SK-N-MC (cell line): ENCODE measurements at regions not wholly inside any gene's neighbourhood (a gene's known extent, or its start where the extent isn't known, plus 50 kb on each side); places are given as distances from the start of the nearest gene placed in this dataset.
A peak's percentile ranks its signal among the peaks of the same experiment; 100 is the strongest.
"Not testable (repeated sequence)": the region's sequence is repeated elsewhere in the genome, so short reads cannot be mapped to it uniquely, and the experiment has no call there.

Experiments
- DNase-seq: peaks from one replicate; pipeline ENCODE4 v3.0.0-alpha.2; 2011; ENCODE audit warnings: low read depth, low spot score
- H3K27ac ChIP-seq: fragments of 200-600 bp; sonication (generic); 2 replicates; pipeline ENCODE4 v1.5.1; 2016; ENCODE audit warnings: mixed run types
- H3K36me3 ChIP-seq: fragments of 200-600 bp; sonication (generic); 2 replicates; pipeline ENCODE4 v1.6.1; 2017; ENCODE audit warnings: antibody characterized with exemption, low read length, mixed read lengths; ENCODE audit not compliant: insufficient read depth
- H3K4me3 ChIP-seq: fragments of 200-600 bp; sonication (generic); 2 replicates; pipeline ENCODE4 v1.5.1; 2016
- H3K9ac ChIP-seq: fragments of 200-600 bp; sonication (generic); 2 replicates; pipeline ENCODE4 v1.8.0; 2017; ENCODE audit warnings: mixed run types, mixed read lengths; ENCODE audit not compliant: insufficient read length
- H3K9me3 ChIP-seq: fragments of 200-600 bp; sonication (generic); 2 replicates; pipeline ENCODE4 v1.6.1; 2017; ENCODE audit warnings: low read depth, mild to moderate bottlenecking, antibody characterized with exemption, low read length, moderate library complexity, mixed read lengths
- EZH2 ChIP-seq: fragments of 200-600 bp; sonication (generic); IDR thresholded peaks from one replicate; pipeline ENCODE4 v1.6.1; 2017; ENCODE audit warnings: antibody characterized with exemption
- FOXP2 ChIP-seq: optimal IDR thresholded peaks from 2 replicates; pipeline ENCODE3; 2011; ENCODE audit warnings: mild to moderate bottlenecking, moderate library complexity; ENCODE audit not compliant: insufficient read depth; ENCODE audit errors: extremely low read length, control extremely low read depth
- POLR2AphosphoS5 ChIP-seq: IDR thresholded peaks from 2 replicates; pipeline ENCODE4 v1.6.1; 2012; ENCODE audit warnings: mild to moderate bottlenecking, low read depth, low read length, borderline replicate concordance

DNA sequence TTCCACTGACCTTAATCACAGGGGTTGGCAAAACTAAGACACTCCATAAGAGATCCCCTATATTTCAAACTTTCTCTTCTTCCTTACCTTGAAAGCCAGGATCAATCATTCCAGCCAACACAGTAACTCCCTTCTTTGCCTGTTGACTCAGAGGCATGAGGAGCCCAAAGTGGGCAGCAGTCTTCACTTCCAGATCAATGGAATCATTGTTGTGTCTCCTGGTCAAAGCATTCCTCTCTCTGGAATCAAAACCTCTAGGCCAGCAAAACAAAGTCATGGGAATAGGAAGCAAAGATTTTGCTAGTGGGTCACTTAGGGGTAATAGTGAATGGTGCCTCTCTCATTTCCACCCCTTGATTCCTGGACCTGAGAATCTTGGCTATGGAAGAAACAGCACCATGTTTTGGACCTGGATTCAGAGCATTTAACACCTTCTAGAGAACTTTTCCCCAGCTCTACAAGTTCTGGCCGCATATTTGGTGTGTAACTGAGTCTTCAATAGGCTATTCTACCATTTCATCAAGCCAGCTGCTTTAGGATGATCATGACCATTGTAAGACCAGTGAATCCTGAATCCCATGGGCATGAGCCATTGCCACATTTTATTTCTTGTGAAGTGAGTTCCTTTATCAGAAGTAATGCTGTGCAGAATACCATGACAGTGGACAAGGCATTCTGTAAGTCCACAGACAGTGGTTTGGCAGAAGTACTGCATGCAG, 65.7 kb upstream of the SERPINE2 start:
- H3K27ac ChIP-seq = no peak overlapping the region
- no peak for TF ChIP-seq POLR2AphosphoS5
- TF ChIP-seq FOXP2 = no peak
- no peak for TF ChIP-seq EZH2
- no peak overlapping the region for H3K9ac ChIP-seq
- H3K9me3 ChIP-seq = no peaks in the 10 kb centered on the region
- no peak overlapping the region for H3K4me3 ChIP-seq
- no peaks in the 10 kb centered on the region for H3K36me3 ChIP-seq
- no peak for DNase-seq

DNA sequence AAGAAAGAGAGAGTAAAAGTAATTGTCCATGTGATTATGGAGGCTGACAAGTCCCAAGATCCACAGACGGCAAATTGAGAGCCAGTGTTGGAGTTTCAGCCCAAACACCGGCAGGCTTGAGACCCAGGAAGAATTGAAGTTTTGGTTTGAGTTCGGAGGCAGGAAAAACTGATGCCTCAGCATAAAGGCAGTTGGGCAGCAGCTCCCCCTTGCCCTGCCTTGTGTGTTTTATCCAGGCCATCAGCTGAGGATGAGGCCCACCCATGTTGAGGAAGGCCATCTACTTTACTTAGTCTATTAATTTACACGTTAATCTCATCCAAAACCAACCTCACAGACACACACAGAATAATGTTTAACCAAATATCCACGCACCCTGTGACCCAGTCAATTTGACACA, 64.6 kb upstream of the SERPINE2 start:
- Histone ChIP-seq H3K36me3 (no peaks in the 10 kb centered on the region), H3K4me3 (no peak overlapping the region), H3K9ac (no peak overlapping the region), H3K27ac (no peak overlapping the region), H3K9me3 (no peaks in the 10 kb centered on the region)
- no peak for DNase-seq
- TF ChIP-seq EZH2 (no peak), FOXP2 (no peak), POLR2AphosphoS5 (no peak)

DNA sequence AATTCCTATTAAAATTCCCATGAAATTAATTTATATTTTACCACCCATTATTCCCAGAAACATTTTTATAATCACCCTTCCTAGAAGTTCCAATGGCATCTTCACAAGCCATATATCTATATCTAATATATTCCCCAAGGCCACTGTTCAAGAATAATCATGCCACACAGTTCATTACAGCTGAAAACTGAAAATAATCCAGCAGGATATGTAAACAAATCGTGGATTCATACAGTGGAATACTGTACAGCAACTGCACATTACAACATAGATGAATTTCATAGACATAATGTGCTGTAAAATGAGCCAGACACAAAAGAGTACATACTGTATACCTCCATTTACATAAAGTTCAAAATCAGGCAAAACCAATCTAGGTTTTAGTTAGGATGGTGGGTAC, 63.9 kb upstream of the SERPINE2 start:
- TF ChIP-seq FOXP2 (no peak), POLR2AphosphoS5 (no peak), EZH2 (no peak)
- no peak for DNase-seq
- no peak overlapping the region for H3K27ac ChIP-seq
- H3K4me3 ChIP-seq = no peak overlapping the region
- no peak overlapping the region for H3K9ac ChIP-seq
- no peaks in the 10 kb centered on the region for H3K9me3 ChIP-seq
- no peaks in the 10 kb centered on the region for H3K36me3 ChIP-seq

DNA sequence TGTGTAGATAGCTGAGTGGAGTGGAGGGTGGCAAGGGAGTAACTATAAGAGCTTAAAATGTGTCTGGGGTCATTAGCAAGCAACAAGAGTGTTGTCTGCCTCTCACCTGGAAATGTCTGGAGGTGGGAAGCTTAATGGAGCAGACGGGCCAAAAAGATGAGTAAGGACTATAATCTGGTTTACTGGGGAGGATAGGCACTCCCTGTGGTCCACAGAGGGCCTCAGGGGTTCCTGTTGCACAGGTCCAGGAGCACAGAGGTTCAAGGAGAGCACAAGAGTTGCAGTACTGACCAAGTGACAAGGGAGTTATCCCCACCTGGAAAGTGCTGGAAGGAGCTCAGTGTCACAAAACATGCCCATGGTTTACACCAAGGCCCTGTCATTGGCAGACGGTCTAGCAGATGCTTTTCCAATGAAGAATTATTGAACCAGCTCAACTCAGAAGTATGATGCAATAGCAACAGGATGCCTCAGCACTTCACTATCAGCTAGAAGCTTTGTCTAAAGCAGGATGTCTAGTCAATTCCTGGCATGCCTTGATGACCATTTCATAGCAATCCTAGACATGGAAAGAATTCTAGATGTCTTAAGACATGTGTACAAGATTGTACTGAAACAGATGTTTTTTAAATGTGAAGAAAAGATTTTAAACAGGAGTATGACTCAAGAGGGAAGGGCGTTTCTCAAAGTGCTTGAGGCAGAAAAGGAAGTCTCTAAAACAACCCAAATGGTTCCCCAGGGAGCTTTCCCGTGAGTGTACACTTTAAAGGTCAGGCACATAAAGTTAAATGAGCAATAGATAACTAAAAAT, 62.9 kb upstream of the SERPINE2 start:
- Histone ChIP-seq H3K9me3 (no peaks in the 10 kb centered on the region), H3K4me3 (no peak overlapping the region), H3K36me3 (no peaks in the 10 kb centered on the region), H3K9ac (no peak overlapping the region), H3K27ac (no peak overlapping the region)
- TF ChIP-seq FOXP2 = no peak
- TF ChIP-seq POLR2AphosphoS5 = no peak
- TF ChIP-seq EZH2 = no peak
- DNase-seq = peak; percentile 66

DNA sequence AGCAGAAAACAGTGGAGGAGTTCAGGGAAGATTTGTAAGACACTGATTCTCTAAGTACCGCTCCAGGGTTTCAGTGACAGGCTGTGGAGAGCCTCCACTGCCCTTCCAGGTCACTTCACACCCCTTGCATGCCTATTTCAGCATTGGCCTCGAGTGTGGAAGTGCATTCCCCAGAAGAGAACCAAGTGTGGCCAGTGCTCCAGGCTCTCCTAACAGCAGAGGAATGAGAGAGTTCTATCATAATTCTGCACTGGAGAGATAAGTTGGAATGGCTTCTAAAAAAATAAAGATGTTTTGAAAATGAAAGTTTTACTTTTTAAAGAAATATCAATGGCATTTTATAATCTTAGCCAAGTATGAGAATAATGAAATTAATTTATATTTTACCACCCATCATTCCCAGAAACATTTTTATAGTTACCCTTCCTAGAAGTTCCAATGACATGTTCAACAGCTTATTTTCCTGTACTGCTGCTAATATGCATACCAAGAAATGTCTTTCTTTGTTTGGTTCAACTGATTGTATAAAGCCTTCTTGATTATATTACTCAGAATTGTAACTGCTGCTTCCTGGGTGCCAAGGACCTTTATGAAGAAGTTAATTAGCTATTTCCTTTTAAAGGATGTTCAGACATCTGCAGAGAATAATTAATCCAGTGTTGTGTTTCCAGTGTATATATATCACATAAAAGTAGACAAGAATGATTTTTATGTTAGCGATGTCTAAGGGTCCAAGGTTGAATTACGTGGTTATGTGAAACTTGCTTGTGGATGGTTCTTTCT, 61.0 kb upstream of the SERPINE2 start:
- Histone ChIP-seq H3K36me3 (no peaks in the 10 kb centered on the region), H3K9ac (no peak overlapping the region), H3K27ac (no peak overlapping the region), H3K4me3 (no peak overlapping the region), H3K9me3 (no peaks in the 10 kb centered on the region)
- TF ChIP-seq EZH2 = no peak
- no peak for TF ChIP-seq FOXP2
- TF ChIP-seq POLR2AphosphoS5 = no peak
- no peak for DNase-seq

DNA sequence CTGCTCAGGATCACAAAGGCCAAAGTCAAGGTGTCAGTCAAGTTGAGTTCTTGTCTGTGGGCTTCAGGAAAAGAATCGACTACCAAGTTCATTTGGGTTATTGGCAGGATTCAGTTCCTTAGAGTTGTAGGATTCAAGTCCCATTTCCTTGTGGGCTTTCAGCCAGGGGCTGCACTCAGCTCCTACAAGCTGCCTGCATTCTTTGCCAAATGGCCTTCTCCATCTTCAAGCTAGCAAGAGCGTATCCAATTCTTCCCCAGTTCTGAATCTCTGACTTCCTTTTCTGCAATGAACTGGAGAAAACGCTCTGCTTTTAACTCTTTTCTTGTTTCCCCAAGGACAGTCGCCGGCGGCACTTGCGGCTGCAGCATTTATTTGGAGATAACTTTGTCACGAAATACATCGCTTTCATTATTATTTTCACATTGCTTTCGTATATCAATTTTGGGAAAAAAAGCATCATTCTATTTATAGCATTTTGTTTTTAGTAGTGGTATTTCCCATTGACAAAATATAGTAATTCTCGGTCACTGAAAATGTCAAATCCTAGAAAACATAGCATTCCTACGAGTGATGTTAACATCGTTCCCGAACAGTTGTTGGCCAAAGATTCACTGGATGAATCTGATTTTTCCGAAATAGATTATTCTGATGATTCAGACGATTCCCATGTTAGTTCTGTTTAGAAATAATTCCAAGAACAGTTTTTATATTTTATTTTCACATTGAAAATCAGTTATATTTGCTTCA, 59.6 kb upstream of the SERPINE2 start:
- Histone ChIP-seq H3K9me3 (no peaks in the 10 kb centered on the region), H3K27ac (no peak overlapping the region), H3K4me3 (no peak overlapping the region), H3K9ac (no peak overlapping the region), H3K36me3 (no peaks in the 10 kb centered on the region)
- TF ChIP-seq EZH2 (no peak), POLR2AphosphoS5 (no peak), FOXP2 (no peak)
- DNase-seq = no peak

DNA sequence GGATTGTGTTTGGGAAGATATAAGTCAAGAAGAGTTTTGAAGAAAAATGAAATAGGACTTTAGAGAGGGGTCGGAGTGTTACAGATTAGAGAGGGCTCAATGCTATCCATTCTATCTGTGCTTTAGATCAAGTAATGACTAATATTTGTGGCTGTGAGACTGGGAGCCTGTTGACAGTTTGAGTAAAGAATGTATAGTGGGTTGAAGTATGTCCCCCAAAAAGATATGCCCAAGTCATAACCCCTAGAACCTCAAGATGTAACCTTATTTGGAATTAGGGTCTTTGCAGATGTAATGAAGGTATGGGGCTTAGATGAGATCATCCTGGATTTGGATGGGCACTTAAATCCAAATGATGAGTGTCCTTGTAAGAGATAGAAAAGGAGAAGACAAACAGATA, 55.3 kb upstream of the SERPINE2 start:
- Histone ChIP-seq H3K27ac (no peak overlapping the region), H3K36me3 (no peaks in the 10 kb centered on the region), H3K9ac (no peak overlapping the region), H3K4me3 (no peak overlapping the region), H3K9me3 (no peaks in the 10 kb centered on the region)
- DNase-seq = no peak
- no peak for TF ChIP-seq EZH2
- TF ChIP-seq FOXP2 = no peak
- no peak for TF ChIP-seq POLR2AphosphoS5

DNA sequence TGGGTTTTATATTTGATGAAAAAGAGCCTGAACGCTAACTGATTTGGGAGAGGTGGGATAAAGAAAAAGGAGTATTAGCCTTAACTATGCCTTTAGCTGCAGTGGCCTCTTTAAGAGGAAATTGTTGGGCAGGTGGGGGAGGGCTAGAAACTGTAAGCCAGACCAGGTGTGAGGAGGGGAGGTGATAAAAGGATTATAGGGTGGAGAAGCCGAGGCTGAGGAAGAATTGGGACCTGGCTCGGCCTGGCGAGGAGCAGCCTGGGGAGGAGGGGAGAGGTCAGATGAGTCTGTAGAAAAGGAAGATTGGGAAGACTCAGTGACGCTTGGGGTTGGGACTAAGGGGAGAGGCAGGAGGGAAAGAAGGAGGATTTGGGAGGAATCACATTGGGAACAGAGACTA, 52.6 kb upstream of the SERPINE2 start:
- H3K9ac ChIP-seq, DNase-seq, H3K36me3 ChIP-seq, H3K4me3 ChIP-seq, H3K9me3 ChIP-seq, H3K27ac ChIP-seq: not testable (repeated sequence)

DNA sequence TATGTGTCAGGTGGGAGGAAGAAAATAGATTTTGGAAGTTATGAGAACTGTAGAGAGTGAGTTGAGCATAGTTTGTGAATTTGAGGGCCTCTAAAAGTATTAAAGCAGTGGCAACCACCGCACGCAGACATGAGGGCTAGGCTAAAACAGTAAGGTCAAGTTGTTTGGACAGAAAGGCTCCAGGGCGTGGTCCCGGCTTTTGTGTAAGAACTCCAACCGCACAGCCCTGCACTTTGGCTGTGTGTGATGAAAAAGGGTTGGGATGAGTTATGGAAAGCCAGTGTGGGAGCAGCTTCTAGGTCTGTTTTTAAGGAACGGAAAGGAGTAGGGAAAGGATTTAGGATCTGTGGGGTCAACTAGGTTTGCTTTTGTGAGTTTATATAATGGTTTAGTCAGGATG, 50.5 kb upstream of the SERPINE2 start:
- H3K4me3 ChIP-seq, H3K9ac ChIP-seq, DNase-seq, H3K9me3 ChIP-seq, H3K27ac ChIP-seq, H3K36me3 ChIP-seq: not testable (repeated sequence)
